RPMI8226 (cell line): ENCODE measurements at regions not wholly inside any gene's neighbourhood (a gene's known extent, or its start where the extent isn't known, plus 50 kb on each side); places are given as distances from the start of the nearest gene placed in this dataset.

Experiments used
- DNase-seq: peaks from one replicate; pipeline ENCODE4 v3.0.0-alpha.2; 2015

DNA sequence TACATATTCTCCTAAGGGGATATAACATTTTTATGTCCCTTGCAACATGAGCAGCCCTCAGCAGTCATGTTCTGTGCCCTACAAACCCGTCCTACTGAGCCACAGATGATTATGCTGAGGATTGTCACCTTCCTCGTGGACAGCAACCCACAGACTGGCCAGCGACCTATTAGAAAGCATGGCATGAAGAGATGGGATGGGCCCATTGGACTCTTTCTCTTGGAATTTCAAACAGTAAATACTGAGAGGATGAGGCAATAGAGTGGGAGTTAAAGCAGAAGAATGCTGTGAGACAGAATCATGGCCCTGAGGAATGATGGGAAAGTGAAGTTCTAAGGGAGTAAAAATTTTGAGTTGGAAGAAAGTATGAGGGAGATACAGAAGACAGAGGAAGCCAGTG is 149.9 kb upstream of the BTG1 start:
- no peak for DNase-seq

DNA sequence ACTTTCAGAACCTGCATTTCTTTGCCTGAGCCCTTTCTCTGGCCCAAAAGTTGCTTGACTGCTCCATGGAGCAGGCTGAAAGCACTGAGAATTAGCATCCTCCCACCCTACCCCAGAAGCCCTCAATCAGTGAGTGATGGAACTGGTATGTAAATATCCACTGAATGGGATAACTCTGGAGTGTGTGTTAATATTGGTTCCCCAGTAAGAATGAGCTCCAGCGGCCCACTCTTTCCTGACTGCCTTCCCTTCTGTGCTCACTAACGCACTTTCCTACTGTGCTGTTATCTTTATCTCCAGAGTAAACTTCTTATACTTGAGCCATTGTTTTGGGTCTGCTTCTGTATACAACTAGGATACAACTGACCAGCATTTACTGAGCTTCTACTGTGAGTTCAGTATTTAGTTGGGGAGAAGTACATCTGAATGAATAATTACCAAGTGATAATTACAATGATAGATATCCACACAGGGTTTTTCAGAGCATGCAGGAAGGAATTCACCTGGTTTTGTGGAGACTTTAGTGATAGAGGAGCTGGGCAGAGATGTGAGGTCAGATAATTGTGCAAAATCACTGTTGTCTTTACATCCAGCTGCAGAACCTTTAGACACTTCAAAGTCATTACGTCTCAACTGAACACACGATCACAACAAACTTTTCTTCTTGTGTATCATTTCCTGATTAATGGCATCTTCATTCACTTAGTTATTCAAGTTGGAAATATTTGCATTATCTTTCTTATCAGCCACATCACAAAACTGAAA is 149.2 kb upstream of the BTG1 start:
- DNase-seq = no peak

DNA sequence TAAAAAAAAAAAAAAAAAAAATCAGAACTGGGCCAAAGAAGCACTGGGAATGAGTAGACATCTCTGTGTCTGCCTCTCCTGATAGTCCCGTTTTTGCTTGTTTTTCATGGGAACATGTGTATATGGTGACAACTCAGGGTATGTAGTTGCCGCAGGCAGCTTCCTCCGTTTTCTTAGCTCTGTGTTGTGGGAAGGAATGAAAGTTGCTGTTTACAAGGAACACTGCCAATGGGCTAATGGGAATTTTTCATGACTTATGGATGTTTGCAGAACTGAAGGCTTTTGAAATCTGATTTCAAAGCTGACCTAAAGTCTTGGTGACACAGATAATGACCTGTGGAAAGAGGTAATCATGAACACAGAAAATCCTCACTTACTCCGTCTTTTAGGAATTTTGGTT is 146.4 kb upstream of the BTG1 start:
- DNase-seq = no peak

DNA sequence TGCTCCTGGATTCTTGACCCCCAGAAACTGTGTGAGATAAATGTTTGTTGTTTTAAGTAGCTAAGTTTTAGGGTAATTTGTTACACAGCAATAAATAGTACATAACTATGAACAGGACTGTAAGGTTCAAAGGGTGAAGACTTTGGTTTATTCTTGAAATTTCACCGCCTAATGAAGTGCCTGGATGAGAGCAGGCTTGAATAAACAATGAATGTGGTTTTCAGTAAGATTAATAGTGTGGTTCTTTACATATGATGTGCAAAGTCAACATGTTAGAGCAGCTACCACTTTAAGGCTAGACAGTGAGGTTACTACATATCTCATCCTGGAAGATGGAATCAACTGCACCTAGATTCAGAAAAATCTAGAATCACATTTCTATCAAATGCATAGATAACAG is 145.2 kb upstream of the BTG1 start:
- no peak for DNase-seq

DNA sequence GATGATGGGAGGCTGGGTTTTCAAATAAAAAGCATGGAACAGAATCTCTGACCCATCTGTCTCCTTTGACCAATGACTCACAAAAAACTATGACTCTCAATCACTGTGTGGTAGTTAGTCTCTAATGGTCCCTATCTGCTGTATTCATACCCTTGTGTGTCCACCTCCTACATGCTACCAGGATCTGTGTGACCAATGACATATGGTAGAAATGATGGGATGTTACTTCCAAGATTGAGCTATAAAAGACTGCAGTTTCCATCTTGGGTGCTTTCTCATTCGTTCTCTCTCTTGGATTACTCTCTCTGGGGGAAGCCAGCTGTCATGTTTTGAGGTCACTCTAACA is 144.7 kb upstream of the BTG1 start:
- no peak for DNase-seq

- no peak for DNase-seq
Measured at GRCh38 chr12:92289629-92290349, 144.1 kb upstream of the BTG1 start.

GRCh38 chr12:92288561-92288960 is 142.9 kb upstream of the BTG1 start:
- no peak for DNase-seq

DNA sequence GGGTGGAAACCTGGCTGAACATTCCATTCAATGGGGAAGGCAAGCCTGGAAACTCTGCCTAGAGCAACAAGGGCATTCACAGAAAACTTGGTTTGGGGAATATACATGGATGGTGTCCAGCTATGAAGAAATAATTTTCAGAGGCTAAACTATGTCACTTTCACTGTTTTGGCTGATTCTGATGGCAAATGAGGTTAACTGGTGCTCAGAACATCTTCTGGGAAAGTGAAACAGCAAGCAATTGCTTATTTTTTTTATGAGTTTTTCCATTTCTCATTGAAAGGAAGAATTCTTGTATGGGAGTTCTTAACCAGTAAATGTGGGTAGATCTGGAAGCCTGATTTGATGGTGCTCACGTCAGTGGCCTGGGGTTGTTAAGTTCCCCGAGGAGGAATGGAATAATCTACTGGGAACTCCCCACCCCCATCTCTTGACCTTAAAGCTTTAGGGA is 132.8 kb upstream of the BTG1 start:
- DNase-seq = no peak

- DNase-seq = no peak
Measured at GRCh38 chr12:92277795-92278194, 132.1 kb upstream of the BTG1 start.

DNA sequence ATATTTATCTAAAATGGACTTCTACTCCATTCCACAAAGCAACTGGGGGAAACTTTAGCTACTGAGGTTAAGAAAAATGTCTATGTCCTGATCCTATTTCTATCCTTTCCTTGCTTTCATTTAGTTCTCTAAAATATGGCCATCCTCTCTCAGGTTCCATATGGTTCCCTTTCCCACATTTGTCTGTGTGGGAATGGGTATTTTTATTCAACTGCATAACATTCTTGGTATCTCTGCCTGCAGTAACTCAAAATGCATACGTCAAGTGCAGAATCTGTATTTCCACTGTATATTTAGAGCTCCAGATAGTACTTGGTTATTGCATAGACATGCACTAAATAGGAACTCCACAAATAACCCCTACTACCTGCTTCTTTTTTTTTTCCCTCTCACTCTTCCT is 130.6 kb upstream of the BTG1 start:
- DNase-seq = no peak

DNA sequence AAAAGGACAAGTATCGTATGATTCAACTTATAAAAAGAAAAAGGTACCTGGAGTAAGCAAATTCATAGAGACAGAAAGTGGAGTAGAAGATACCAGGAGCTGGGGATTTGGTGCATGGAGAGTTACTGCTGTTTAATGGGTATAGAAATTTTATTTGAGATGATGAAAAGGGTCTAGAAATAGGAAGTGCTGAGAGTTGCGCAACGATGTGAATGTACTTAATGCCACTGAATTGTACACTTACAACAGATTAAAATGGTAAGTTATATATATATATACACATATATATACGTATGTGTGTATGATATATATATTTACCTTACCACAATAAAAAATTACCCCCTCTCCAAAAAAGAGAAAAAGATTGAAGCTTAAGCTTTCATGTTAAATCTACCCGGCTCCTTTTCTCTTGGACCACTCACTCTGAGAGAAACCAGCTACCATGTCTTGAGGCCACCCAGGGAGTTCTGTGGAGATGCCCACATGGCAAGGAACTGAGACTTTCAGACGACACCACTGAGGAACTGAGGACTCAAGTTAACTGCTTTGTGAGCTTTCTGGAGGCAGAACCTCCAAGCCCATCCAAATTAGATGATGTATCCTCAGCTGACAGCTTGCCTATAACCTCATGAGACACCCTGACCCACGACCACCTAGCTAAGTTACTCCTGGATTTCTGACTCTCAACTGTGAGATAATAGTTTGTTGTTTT is 130.0 kb upstream of the BTG1 start:
- DNase-seq = no peak

GRCh38 chr12:92273076-92273475 is 127.4 kb upstream of the BTG1 start:
- DNase-seq = no peak

- no peak for DNase-seq
Measured at GRCh38 chr12:92272061-92272964, 126.7 kb upstream of the BTG1 start.

DNA sequence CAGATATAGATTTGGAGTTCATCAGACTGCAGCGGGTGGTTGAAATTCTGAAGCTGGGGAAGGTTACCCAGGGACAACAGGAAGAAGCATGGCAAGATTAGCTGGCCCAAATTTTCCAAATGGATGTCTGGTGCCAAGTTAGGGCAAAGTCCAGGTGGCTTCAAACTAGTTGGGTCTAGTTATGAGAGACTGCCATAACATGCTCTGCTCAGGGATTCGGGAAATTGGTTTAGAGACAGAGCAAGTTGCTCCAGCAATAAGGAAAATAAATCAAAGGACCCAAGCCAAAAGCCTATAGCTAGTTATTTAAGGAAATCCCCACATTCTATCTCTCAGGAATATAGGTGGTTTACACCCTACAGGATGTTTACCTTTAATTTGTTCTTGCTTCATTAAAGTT is 125.7 kb upstream of the BTG1 start:
- DNase-seq = no peak

DNA sequence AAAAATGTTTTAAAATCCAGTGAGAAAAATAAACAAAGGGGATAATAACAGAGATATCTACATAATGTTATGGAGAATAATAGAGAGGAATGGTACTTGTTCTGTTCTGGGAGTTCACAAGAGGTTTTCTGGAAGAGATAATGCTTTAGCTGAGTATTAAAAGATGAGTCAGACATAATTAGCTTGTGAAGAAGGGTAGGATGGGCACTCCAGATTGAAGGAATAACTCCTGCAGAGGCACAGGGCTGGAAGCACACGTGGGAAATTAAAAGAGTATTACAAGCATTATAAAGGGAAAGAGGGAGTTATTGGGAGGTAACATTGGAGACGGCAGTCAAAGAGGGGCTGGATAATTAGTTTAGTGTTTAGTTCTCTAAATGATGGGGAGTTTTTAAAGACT is 124.9 kb upstream of the BTG1 start:
- no peak for DNase-seq

- DNase-seq = no peak
Measured at GRCh38 chr12:92268946-92269345, 123.3 kb upstream of the BTG1 start.

DNA sequence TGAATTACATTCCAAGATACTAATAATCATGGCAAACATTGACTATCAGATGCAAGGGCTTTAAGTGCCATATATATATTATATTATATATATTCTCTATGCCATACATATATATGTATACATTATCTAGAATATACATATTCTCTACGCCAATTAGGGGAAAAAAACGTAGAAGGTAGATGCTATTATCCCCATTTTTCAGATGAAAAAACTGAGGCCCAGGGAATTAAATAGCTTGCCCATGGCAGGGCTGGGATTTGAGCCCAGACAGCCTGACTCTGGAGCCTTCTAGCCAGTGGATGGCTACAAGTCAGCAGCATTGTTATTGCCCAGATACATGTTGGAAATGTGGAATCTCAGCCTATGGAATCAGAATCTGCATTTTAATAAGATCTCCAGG is 116.0 kb upstream of the BTG1 start:
- no peak for DNase-seq

DNA sequence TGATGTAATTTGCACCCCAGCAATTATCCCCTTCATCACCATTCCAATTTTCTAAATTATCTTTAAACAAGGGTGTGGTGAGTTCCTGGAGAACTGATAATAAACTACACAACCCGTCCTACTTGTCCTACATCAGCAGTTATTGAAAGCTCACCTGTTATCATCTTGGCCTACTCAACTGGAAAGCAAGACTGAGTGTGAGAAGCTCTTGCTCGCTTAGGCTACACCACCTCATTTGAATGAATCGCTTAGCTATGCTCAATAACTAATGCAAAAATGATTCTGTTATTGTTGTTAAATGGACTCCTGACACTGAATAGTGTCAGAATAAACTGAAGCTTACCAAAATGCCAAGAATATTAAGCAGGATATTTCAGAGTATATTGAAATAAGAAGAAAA is 115.4 kb upstream of the BTG1 start:
- no peak for DNase-seq

DNA sequence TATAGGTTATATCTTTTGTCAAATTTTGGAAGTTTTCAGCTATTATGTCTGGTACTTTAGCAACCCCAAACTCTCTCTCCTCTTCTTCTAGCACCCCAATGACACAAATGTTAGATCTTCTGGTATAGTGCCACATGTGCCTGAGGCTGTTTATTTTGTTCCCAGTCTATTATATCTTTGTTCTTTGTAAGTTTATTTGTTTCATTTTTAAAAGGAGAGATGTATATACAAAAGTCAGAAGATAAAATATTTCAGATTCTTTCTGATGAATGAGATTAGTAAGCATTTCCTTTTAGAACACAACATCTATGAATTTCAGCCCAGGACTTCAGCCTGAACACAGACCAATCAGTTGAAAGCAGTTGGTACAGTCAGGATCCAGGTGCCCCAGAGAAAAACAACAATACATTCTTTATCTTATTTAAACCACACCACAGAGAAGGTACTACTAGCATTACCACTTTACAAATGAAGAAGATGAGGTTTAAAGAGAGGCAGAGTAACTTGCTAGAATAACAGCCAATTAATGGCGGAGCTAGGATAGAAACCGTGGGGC is 114.1 kb upstream of the BTG1 start:
- no peak for DNase-seq

- no peak for DNase-seq
Measured at GRCh38 chr12:92259291-92259690, 113.6 kb upstream of the BTG1 start.

DNA sequence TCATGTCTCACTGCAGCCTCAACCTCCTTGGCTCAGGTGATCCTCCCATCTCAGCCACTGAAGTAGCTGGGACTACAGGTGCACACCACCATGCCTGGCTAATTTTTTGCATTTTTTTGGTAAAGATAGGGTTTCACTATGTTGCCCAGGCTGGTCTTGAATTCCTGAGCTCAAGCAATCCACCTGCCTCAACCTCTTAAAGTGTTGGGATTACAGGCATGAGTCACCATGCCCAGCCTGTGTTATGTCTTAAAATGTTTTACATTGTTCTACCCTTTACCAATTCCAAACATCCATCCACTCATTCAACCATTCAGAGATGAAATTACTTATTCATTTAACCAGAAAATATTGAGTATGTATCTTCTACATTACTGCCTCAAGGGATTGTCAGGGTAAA is 111.6 kb upstream of the BTG1 start:
- DNase-seq = no peak

DNA sequence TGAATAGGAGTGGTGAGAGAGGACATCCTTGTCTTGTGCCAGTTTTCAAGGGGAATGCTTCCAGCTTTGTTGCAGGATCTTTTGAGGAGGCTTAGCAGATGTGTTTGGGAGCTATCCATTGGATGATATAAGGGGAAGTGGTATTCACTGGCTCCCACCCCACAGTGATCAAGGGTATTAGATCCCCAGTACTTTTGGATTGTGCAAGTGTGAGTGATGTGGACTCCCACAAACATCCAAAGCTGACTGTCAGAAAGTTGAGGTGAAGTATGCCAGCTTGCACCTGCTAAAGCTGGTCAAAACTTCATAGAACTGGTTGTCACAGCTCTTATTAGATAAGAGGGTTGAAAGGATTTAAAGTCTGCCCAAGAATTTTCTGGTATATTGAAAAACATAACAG is 110.1 kb upstream of the BTG1 start:
- no peak for DNase-seq

- no peak for DNase-seq
Measured at GRCh38 chr12:92253301-92253700, 107.7 kb upstream of the BTG1 start.
